Choroid plexus epithelial cell (primary cell): ENCODE measurements at regions not wholly inside any gene's neighbourhood (a gene's known extent, or its start where the extent isn't known, plus 50 kb on each side); places are given as distances from the start of the nearest gene placed in this dataset.
A peak's percentile ranks its signal among the peaks of the same experiment; 100 is the strongest.

Experiments
- DNase-seq: peaks from one replicate; pipeline ENCODE4 v3.0.0-alpha.2; 2010; ENCODE audit warnings: low read depth
- H3K4me3 ChIP-seq: 2 replicates; pipeline ENCODE4 v1.5.1; 2011; ENCODE audit warnings: low read depth, mild to moderate bottlenecking, control low read depth, low read length, moderate library complexity
- TF ChIP-seq, protein P1 (sequence below): conservative IDR thresholded peaks from 2 replicates; pipeline ENCODE4 v1.5.1; 2011; ENCODE audit warnings: low read depth, mild to moderate bottlenecking, control low read depth, inconsistent platforms, low read length, moderate library complexity

DNA sequence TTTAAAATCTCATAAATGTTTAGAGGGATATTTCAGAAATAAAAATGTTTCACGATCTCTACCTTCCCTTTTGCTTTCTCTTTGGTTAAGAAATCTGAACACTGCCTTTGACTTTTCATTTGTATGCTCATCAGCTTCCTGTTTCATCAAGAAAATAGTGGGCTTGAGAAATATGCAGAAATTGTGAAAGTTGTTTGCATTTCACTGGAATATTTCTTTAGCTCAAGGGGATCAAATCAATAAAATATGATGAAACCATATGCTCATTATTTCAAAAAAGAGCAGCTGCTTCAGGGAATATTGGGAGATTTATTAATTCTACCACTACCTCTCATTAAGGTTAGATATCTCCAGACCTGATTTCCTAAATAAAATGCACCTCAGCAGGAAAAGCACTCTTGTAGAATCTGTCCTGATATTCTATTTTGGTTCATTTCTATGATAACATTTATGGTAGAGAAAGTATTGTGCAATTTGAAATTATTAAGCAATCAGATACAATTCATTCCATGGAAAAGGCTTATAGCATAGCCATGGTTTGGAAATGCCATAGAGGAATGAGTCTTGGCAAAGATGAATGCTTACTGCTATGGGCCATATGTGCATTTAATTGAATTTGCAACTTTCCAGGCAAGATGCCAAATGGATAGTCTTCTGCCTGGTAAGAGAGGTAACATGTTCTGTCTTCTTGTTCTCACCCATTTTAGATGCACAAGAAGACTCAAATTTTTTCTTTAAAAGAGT lies 212.6 kb upstream of the SLC16A7 start:
- peak; percentile 59 for DNase-seq
- TF ChIP-seq, protein P1, sequence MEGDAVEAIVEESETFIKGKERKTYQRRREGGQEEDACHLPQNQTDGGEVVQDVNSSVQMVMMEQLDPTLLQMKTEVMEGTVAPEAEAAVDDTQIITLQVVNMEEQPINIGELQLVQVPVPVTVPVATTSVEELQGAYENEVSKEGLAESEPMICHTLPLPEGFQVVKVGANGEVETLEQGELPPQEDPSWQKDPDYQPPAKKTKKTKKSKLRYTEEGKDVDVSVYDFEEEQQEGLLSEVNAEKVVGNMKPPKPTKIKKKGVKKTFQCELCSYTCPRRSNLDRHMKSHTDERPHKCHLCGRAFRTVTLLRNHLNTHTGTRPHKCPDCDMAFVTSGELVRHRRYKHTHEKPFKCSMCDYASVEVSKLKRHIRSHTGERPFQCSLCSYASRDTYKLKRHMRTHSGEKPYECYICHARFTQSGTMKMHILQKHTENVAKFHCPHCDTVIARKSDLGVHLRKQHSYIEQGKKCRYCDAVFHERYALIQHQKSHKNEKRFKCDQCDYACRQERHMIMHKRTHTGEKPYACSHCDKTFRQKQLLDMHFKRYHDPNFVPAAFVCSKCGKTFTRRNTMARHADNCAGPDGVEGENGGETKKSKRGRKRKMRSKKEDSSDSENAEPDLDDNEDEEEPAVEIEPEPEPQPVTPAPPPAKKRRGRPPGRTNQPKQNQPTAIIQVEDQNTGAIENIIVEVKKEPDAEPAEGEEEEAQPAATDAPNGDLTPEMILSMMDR = no peak
- H3K4me3 ChIP-seq = no peak overlapping the region

- no peak for DNase-seq
- H3K4me3 ChIP-seq = no peak overlapping the region
- TF ChIP-seq, protein P1 = no peak
These were observed 213.3 kb upstream of the SLC16A7 start for GRCh38 chr12:59382282-59383078.

DNA sequence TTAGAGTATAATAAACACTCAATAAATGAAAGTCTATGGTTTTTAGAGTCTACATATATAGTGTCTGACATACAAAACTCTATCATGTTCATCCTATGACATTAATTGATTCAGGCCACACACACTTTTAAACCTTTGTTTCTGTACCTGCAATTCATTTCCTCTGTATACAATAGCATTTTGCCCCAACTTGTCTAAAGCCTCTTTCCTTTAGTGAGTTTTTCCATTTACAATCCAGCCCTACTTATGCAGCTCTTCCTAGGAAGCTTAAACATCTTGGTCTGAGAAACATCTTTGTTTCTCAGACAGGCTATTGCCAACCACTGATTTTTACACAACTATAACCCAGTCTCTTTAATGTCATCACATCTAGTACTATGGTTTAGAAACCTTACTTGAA lies 214.7 kb upstream of the SLC16A7 start:
- no peak for DNase-seq
- H3K4me3 ChIP-seq = no peak overlapping the region
- TF ChIP-seq, protein P1 = no peak

DNA sequence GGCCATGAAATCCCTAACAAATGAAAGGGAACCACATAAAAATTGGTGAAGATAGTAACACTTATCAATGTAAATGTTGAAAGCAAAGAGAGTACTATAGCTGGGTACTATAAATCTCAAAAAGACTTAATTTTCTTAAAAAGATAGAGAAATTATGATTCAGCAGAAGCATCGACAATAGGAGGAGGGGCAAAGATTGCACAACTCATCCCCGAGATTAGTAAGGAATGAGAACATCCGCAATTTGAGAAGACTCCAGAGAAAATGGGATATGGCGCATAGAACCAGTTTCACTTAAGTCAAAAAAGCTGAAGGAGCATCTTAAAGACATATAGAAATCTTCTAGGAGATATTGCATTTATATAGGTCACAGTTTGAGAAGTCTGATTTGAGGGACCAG lies 220.2 kb upstream of the SLC16A7 start:
- TF ChIP-seq, protein P1 = no peak
- DNase-seq = no peak
- no peak overlapping the region for H3K4me3 ChIP-seq

GRCh38 chr12:59374783-59375182 lies 221.0 kb upstream of the SLC16A7 start:
- no peak overlapping the region for H3K4me3 ChIP-seq
- no peak for DNase-seq
- TF ChIP-seq, protein P1 = no peak

DNA sequence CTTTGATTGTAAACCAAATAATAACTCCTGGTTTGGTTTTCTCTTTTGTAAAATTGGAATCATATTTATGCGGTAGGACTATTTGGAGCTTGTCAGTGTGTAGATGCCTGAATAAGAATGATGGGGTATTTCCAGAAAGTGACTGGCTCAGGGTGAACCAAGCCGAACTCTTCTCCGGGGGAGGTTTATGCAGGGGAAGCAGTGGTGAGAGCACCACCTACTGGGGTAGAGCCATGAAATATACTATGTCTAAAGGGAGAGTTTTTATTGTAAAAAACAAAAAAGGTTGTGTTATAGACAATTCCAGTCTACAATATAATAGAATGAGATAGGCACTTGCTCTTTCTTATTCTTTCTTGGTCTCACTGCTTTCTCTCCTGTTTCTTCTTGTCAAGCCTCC lies 222.9 kb upstream of the SLC16A7 start:
- TF ChIP-seq, protein P1 = peak; percentile 53
- H3K4me3 ChIP-seq = no peak overlapping the region
- peak; percentile 42 for DNase-seq
